HCT116 (cell line): ENCODE measurements at regions not wholly inside any gene's neighbourhood (a gene's known extent, or its start where the extent isn't known, plus 50 kb on each side); places are given as distances from the start of the nearest gene placed in this dataset.

ENCODE experiments used
- ATAC-seq: fragments of 200-7000 bp; cut with Tn5 transposase; 2 replicates; pipeline ENCODE4 v1.9.1; 2020; ENCODE audit warnings: mild to moderate bottlenecking, moderate library complexity
- BruUV-seq: library from RNA; stranded (reverse); fragments of 400-500 nt; replicated peaks from 2 replicates; lab custom pipeline; 2021; lab: Mats Ljungman, UMichigan
- CTCF ChIA-PET: fragments of 300-600 bp; sonication (Branson Sonifier 250); formaldehyde crosslinking; loops from one replicate; lab custom pipeline; 2021; ENCODE audit warnings: antibody characterized with exemption; lab: Charles Lee
- POLR2A ChIA-PET: fragments of 300-600, 350-600 bp; sonication (Branson Sonifier 250); formaldehyde crosslinking; loops from one replicate; lab custom pipeline; 2021; ENCODE audit warnings: antibody characterized with exemption; lab: Charles Lee
- RAD21 ChIA-PET, 2 experiments: fragments of 300-600 bp; sonication (Branson Sonifier 250); formaldehyde crosslinking; loops; one replicate each; lab custom pipeline; 2023; ENCODE audit warnings: low total read pairs in 2 of 2; ENCODE audit not compliant: uncharacterized antibody in 2 of 2, unreplicated experiment in 2 of 2, low non-redundant PET in 1 of 2; lab: Charles Lee
- DNase-seq: peaks from one replicate; pipeline ENCODE4 v3.0.0-alpha.2; 2010; ENCODE audit warnings: low read depth, low spot score
- H2AFZ ChIP-seq: fragments of 200-600 bp; shearing (Covaris generic), sonication (generic); 2 replicates; pipeline ENCODE4 v1.6.1; 2017; ENCODE audit warnings: low read depth, mixed run types, mixed read lengths, antibody characterized with exemption, low read length; ENCODE audit not compliant: poor library complexity, severe bottlenecking
- H3K27ac ChIP-seq: 2 replicates; pipeline ENCODE4 v1.5.1; 2012; ENCODE audit warnings: low read depth, low read length
- H3K27me3 ChIP-seq: fragments of 200-600 bp; sonication (generic); 2 replicates; pipeline ENCODE4 v1.6.1; 2016; ENCODE audit warnings: mixed run types, low read length, mixed read lengths; ENCODE audit not compliant: insufficient read depth
- H3K36me3 ChIP-seq, 2 experiments: fragments of 200-500 bp in 1 of 2; fragments of 200-600 bp in 1 of 2; sonication (Bioruptor generic) in 1 of 2; sonication (generic) in 1 of 2; 2 replicates each; pipeline versions ENCODE4 v1.5.1 to v1.6.1; 2014 to 2016; ENCODE audit warnings: low read length in 2 of 2, inconsistent platforms in 1 of 2, mixed read lengths in 1 of 2, mixed run types in 1 of 2; ENCODE audit not compliant: insufficient read depth in 2 of 2, control insufficient read depth in 1 of 2
- H3K4me1 ChIP-seq, 2 experiments: fragments of 200-600 bp in 1 of 2; sonication (generic) in 1 of 2; 2 replicates each; pipeline versions ENCODE4 v1.5.1 to v1.6.1; 2012 to 2017; ENCODE audit warnings: low read length in 2 of 2, inconsistent platforms in 1 of 2, mild to moderate bottlenecking in 1 of 2, mixed read lengths in 1 of 2, mixed run types in 1 of 2, moderate library complexity in 1 of 2; ENCODE audit not compliant: insufficient read depth in 2 of 2, control insufficient read depth in 1 of 2
- H3K4me2 ChIP-seq: fragments of 200-600 bp; sonication (generic); 2 replicates; pipeline ENCODE4 v1.6.1; 2017; ENCODE audit warnings: mixed run types, low read length, mixed read lengths
- H3K4me3 ChIP-seq, 2 experiments: fragments of 200-600 bp in 1 of 2; sonication (generic) in 1 of 2; replicated peaks in 1 of 2; 2 replicates each; pipeline ENCODE4 v1.5.1; 2011 to 2016; ENCODE audit warnings: low read length in 2 of 2, control low read depth in 1 of 2, low read depth in 1 of 2, mild to moderate bottlenecking in 1 of 2, mixed read lengths in 1 of 2, mixed run types in 1 of 2
- H3K79me2 ChIP-seq: fragments of 200-600 bp; sonication (generic); 2 replicates; pipeline ENCODE4 v1.6.1; 2017; ENCODE audit warnings: mild to moderate bottlenecking, mixed run types, low read length, moderate library complexity, mixed read lengths; ENCODE audit not compliant: insufficient read depth
- H3K9ac ChIP-seq: fragments of 200-600 bp; sonication (generic); 2 replicates; pipeline ENCODE4 v1.6.1; 2016; ENCODE audit warnings: low read length, mixed read lengths
- H3K9me2 ChIP-seq: fragments of 200-600 bp; sonication (generic), shearing (Covaris generic); 2 replicates; pipeline ENCODE4 v1.6.1; 2017; ENCODE audit warnings: mixed run types, mild to moderate bottlenecking, moderate library complexity; ENCODE audit not compliant: insufficient read depth
- H3K9me3 ChIP-seq, 2 experiments: fragments of 200-500 bp in 1 of 2; fragments of 200-600 bp in 1 of 2; sonication (Bioruptor generic) in 1 of 2; sonication (generic) in 1 of 2; 2 replicates each; pipeline ENCODE4 v1.6.1; 2014 to 2017; ENCODE audit warnings: low read length in 2 of 2, mixed read lengths in 2 of 2, inconsistent platforms in 1 of 2, low read depth in 1 of 2, mild to moderate bottlenecking in 1 of 2, mixed run types in 1 of 2, moderate library complexity in 1 of 2; ENCODE audit not compliant: control insufficient read depth in 1 of 2, insufficient read depth in 1 of 2
- H4K20me1 ChIP-seq: fragments of 200-600 bp; sonication (generic), shearing (Covaris generic); 2 replicates; pipeline ENCODE4 v1.6.1; 2017; ENCODE audit warnings: mixed run types, mild to moderate bottlenecking, moderate library complexity; ENCODE audit not compliant: insufficient read depth
- CBX3 ChIP-seq: IDR thresholded peaks from 2 replicates; pipeline ENCODE4 v1.6.1; 2012; ENCODE audit warnings: low read depth
- ELF1 ChIP-seq: IDR thresholded peaks from 2 replicates; pipeline ENCODE4 v1.6.1; 2012; ENCODE audit warnings: low read depth, borderline replicate concordance
- EZH2 ChIP-seq: fragments of 200-600 bp; sonication (generic); IDR thresholded peaks from 2 replicates; pipeline ENCODE4 v1.6.1; 2017; ENCODE audit warnings: antibody characterized with exemption, mixed run types
- EZH2phosphoT487 ChIP-seq: fragments of 200-600 bp; IDR thresholded peaks from 2 replicates; pipeline ENCODE4 v1.6.1; 2018; ENCODE audit warnings: antibody characterized with exemption, borderline replicate concordance
- RAD21 ChIP-seq: IDR thresholded peaks from 2 replicates; pipeline ENCODE4 v1.6.1; 2012; ENCODE audit warnings: low read depth, mild to moderate bottlenecking
- SP1 ChIP-seq: IDR thresholded peaks from 2 replicates; pipeline ENCODE4 v1.6.1; 2012; ENCODE audit warnings: low read depth
- YY1 ChIP-seq: IDR thresholded peaks from 2 replicates; pipeline ENCODE4 v1.6.1; 2011; ENCODE audit warnings: low read length, low read depth, moderate library complexity, mild to moderate bottlenecking; ENCODE audit not compliant: insufficient replicate concordance; ENCODE audit errors: extremely low read depth
- ZBTB33 ChIP-seq: IDR thresholded peaks from 2 replicates; pipeline ENCODE4 v1.6.1; 2011; ENCODE audit warnings: mild to moderate bottlenecking, low read length, moderate library complexity; ENCODE audit not compliant: insufficient replicate concordance; ENCODE audit errors: extremely low read depth
- ZNF274 ChIP-seq: fragments of 200-500 bp; sonication (Bioruptor generic); IDR thresholded peaks from 2 replicates; pipeline ENCODE4 v1.6.1; 2014; ENCODE audit warnings: mild to moderate bottlenecking, low read depth, low read length, inconsistent platforms
- intact Hi-C: fragments of 100-400 bp; cut with micrococcal nuclease; formaldehyde crosslinking; loops from 2 replicates; pipeline ENCODE4 v1.10.0; 2022

GRCh38 chr14:106390401-106390800, 864.0 kb downstream of the TMEM121 start (continued):
- TF ChIP-seq SP1: no peak
- TF ChIP-seq YY1: no peak
- no peak for TF ChIP-seq EZH2
- no peak for TF ChIP-seq ZBTB33
- TF ChIP-seq EZH2phosphoT487: no peak
- TF ChIP-seq CBX3: no peak
- no peak for TF ChIP-seq RAD21
- TF ChIP-seq, all 23 proteins: peak for 0

- no TSS peak for BruUV-seq
- intact Hi-C loops: no loop called here
- Histone ChIP-seq H4K20me1 (no peaks in the 10 kb centered on the region), H3K79me2 (no peaks in the 10 kb centered on the region), H3K4me2 (no peak overlapping the region), H3K9ac (no peak overlapping the region), H3K4me3 (no peak overlapping the region), H3K27me3 (no peaks in the 10 kb centered on the region), H3K9me3 (peaks cover 7 to 19% of the 10 kb centered on the region in 2 experiments; a peak in 3 of 4 replicates), H2AFZ (no peak overlapping the region), H3K27ac (no peak overlapping the region), H3K4me1 (no peaks in the 10 kb centered on the region), H3K36me3 (no peaks in the 10 kb centered on the region), H3K9me2 (no peaks in the 10 kb centered on the region)
- ChIA-PET RAD21 (no interaction called here), CTCF (no interaction called here), POLR2A (no interaction called here)
- DNase-seq: no peak
- no peak for TF ChIP-seq RAD21
- TF ChIP-seq SP1: no peak
- no peak for TF ChIP-seq ZNF274
- no peak for TF ChIP-seq ELF1
- TF ChIP-seq EZH2phosphoT487: no peak
- TF ChIP-seq YY1: no peak
- ATAC-seq: no peak
Measured at GRCh38 chr14:106390947-106391346, 864.6 kb downstream of the TMEM121 start.
